MCF 10A (cell line): ENCODE measurements at regions not wholly inside any gene's neighbourhood (a gene's known extent, or its start where the extent isn't known, plus 50 kb on each side); places are given as distances from the start of the nearest gene placed in this dataset.

Source experiments
- BruUV-seq: library from RNA; stranded (reverse); fragments of 400-500 nt; replicated peaks from 2 replicates; lab custom pipeline; 2021; lab: Mats Ljungman, UMichigan
- CTCF ChIA-PET: fragments of 300-600 bp; sonication (Branson Sonifier 250); formaldehyde crosslinking; extraction: SDS; loops from one replicate; lab custom pipeline; 2021; ENCODE audit warnings: antibody characterized with exemption, inconsistent platforms; lab: Yijun Ruan, JAX
- POLR2A ChIA-PET: fragments of 300-600, 350-650 bp; sonication (Branson Sonifier 250); formaldehyde crosslinking; extraction: SDS; loops from one replicate; lab custom pipeline; 2020; ENCODE audit warnings: antibody characterized with exemption, inconsistent platforms; lab: Yijun Ruan, JAX
- DNase-seq: peaks from one replicate; pipeline ENCODE4 v3.0.0-alpha.2; 2018; ENCODE audit not compliant: unreplicated experiment
- H3K27ac Mint-ChIP-seq: one replicate; pipeline ENCODE4 v1.8.0; 2022; ENCODE audit warnings: mild to moderate bottlenecking, low read depth, mixed read lengths; ENCODE audit not compliant: unreplicated experiment
- H3K27me3 Mint-ChIP-seq: one replicate; pipeline ENCODE4 v1.8.0; 2022; ENCODE audit warnings: mixed read lengths; ENCODE audit not compliant: insufficient read depth, unreplicated experiment
- H3K36me3 Mint-ChIP-seq: one replicate; pipeline ENCODE4 v1.8.0; 2022; ENCODE audit warnings: mild to moderate bottlenecking, moderate library complexity, mixed read lengths; ENCODE audit not compliant: insufficient read depth, unreplicated experiment
- H3K4me1 Mint-ChIP-seq: one replicate; pipeline ENCODE4 v1.8.0; 2022; ENCODE audit warnings: mixed read lengths; ENCODE audit not compliant: insufficient read depth, unreplicated experiment
- H3K4me3 Mint-ChIP-seq: one replicate; pipeline ENCODE4 v1.8.0; 2022; ENCODE audit warnings: mild to moderate bottlenecking, moderate library complexity, mixed read lengths; ENCODE audit not compliant: unreplicated experiment
- H3K9me3 Mint-ChIP-seq: one replicate; pipeline ENCODE4 v1.8.0; 2022; ENCODE audit warnings: mixed read lengths; ENCODE audit not compliant: unreplicated experiment
- intact Hi-C: fragments of 100-400 bp; cut with micrococcal nuclease; formaldehyde crosslinking; loops from 2 replicates; pipeline ENCODE4 v1.14.1; 2022
- TF ChIP-seq, protein P1 (sequence below): fragments of 200-600 bp; IDR thresholded peaks from one replicate; pipeline ENCODE4 v1.8.0; 2022; ENCODE audit warnings: antibody characterized with exemption, mild to moderate bottlenecking; ENCODE audit not compliant: unreplicated experiment

DNA sequence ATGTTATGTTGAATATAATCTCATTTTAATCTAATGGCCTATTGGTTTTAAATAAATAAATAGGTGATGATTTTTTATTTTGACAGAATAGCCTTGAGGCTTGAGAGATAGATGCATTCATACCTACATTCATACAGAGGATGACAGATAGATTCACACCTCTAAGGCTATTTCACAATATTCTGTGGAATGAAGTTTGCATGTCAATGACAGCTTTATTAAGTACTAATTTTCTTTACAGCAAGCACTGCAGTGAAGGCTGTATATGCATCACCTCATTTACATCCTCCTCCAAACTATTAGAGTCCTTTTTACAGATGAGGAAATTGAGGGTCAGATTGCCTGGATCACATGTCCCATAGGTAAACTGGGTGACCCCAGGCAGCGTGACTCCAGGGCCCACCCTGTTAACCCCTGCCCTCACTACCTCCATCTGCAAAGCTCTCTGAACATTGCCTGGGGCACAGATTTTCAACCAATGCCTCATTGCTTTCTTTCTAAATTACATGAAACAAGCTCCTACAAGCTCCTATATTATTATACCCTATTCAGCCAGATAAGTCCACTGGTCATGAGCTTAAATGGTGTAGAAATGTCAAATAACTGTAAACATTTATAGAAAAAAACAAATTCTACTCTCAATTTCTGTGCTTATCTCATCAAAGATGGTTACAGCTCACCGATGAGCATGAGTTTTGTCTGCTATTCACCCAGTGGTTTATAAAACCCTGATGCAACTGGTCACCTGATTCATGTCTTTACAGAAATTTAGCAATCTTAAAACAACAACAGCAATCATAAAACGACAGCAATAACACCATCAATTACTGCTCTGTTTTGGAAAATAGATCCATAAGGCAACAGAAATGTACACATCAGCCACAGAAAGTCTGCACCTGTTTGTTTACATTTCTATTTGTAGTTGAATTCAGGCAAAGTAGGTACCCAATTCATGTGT lies 338.0 kb downstream of the NSG2 start:
- H3K36me3 Mint-ChIP-seq: no peaks in the 10 kb centered on the region
- no peaks in the 10 kb centered on the region for H3K9me3 Mint-ChIP-seq
- peak; percentile 16 for DNase-seq
- BruUV-seq: no TSS peak
- intact Hi-C loops: no loop called here
- ChIA-PET POLR2A (interaction anchor here (0.5 to 2.8 kb wide), 11 partner anchors 22 to 768 kb away, joined by 3 to 14 read pairs (median 4); no protein-coding TSS in a partner anchor), CTCF (interaction anchor here (0.6 to 1.3 kb wide), 8 partner anchors 10 to 313 kb away, joined by 3 to 6 read pairs (median 4); no protein-coding TSS in a partner anchor)
- no peak overlapping the region for H3K4me3 Mint-ChIP-seq
- peak overlapping the region; percentile 14 for H3K27ac Mint-ChIP-seq
- TF ChIP-seq, protein P1, sequence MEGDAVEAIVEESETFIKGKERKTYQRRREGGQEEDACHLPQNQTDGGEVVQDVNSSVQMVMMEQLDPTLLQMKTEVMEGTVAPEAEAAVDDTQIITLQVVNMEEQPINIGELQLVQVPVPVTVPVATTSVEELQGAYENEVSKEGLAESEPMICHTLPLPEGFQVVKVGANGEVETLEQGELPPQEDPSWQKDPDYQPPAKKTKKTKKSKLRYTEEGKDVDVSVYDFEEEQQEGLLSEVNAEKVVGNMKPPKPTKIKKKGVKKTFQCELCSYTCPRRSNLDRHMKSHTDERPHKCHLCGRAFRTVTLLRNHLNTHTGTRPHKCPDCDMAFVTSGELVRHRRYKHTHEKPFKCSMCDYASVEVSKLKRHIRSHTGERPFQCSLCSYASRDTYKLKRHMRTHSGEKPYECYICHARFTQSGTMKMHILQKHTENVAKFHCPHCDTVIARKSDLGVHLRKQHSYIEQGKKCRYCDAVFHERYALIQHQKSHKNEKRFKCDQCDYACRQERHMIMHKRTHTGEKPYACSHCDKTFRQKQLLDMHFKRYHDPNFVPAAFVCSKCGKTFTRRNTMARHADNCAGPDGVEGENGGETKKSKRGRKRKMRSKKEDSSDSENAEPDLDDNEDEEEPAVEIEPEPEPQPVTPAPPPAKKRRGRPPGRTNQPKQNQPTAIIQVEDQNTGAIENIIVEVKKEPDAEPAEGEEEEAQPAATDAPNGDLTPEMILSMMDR: no peak
- peaks cover 5% of the 10 kb centered on the region for H3K4me1 Mint-ChIP-seq
- peaks cover 10% of the 10 kb centered on the region for H3K27me3 Mint-ChIP-seq

GRCh38 chr5:174384509-174384947 lies 339.0 kb downstream of the NSG2 start:
- peaks cover 20% of the 10 kb centered on the region for H3K27me3 Mint-ChIP-seq
- BruUV-seq: no TSS peak
- H3K36me3 Mint-ChIP-seq: no peaks in the 10 kb centered on the region
- no peaks in the 10 kb centered on the region for H3K9me3 Mint-ChIP-seq
- CTCF ChIA-PET: no interaction called here
- intact Hi-C loops: no loop called here
- POLR2A ChIA-PET: no interaction called here
- DNase-seq: no peak
- no peak overlapping the region for H3K4me3 Mint-ChIP-seq
- TF ChIP-seq, protein P1: no peak
- H3K4me1 Mint-ChIP-seq: peaks cover 5% of the 10 kb centered on the region
- H3K27ac Mint-ChIP-seq: no peak overlapping the region

DNA sequence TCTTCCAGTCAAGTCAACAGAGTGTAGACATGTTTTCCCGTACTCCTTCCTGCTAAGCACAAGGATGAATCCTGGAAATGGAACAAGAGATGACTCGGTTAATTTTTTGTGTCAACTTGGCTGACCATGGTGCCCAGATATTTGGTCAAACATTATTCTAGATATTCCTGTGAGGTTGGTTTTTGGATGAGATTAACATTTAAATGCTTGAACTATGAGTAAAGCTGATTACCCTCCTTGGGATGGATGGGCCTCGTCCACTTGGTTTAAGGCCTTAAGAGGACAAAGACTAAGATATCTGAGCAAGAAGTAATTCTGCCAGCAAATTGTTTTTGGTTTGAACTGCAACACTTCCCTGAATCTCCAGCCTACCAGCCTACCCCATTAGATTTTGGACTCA lies 338.1 kb upstream of the MSX2 start:
- ChIA-PET CTCF (interaction anchor here (0.9 to 1.2 kb wide), 2 partner anchors 23 to 28 kb away, joined by 3 to 4 read pairs; no protein-coding TSS in a partner anchor), POLR2A (interaction anchor here (0.6 kb wide), 1 partner anchor 59 kb away, joined by 3 read pairs; no protein-coding TSS in a partner anchor)
- H3K27ac Mint-ChIP-seq: no peak overlapping the region
- no peaks in the 10 kb centered on the region for H3K9me3 Mint-ChIP-seq
- peaks cover 36% of the 10 kb centered on the region for H3K27me3 Mint-ChIP-seq
- BruUV-seq: no TSS peak
- H3K4me1 Mint-ChIP-seq: peaks cover 5% of the 10 kb centered on the region
- H3K4me3 Mint-ChIP-seq: no peak overlapping the region
- no peak for DNase-seq
- TF ChIP-seq, protein P1: no peak
- H3K36me3 Mint-ChIP-seq: no peaks in the 10 kb centered on the region
- intact Hi-C loops: no loop called here

DNA sequence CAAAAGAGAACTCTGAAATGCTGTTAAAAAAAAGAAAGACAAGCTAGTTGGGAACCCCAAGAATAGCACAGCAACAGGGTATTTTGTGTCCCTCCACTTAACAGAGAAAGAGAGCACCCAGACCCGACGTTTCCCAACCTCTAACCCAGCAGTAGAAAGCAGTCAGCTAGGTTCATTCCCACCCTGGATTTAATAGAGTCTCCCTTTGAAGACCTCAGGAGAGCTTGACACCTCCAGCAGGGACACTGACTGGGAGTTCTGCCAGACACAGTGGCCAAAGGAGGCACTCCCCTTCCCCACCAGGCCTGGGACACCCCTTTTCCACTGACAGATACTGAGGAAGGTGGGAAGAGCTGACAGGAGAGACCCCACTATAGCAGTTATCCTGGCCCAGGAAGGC lies 337.5 kb upstream of the MSX2 start:
- Mint-ChIP-seq H3K36me3 (no peaks in the 10 kb centered on the region), H3K9me3 (no peaks in the 10 kb centered on the region), H3K4me3 (no peak overlapping the region), H3K4me1 (peaks cover 5% of the 10 kb centered on the region), H3K27me3 (peaks cover 36% of the 10 kb centered on the region), H3K27ac (no peak overlapping the region)
- ChIA-PET CTCF (interaction anchor here (0.6 to 1.2 kb wide), 3 partner anchors 22 to 329 kb away, joined by 3 to 4 read pairs (median 3); no protein-coding TSS in a partner anchor), POLR2A (interaction anchor here (0.6 to 1.0 kb wide), 2 partner anchors 25 to 60 kb away, joined by 3 to 4 read pairs; no protein-coding TSS in a partner anchor)
- intact Hi-C loops: no loop called here
- TF ChIP-seq, protein P1: no peak
- BruUV-seq: no TSS peak
- DNase-seq: no peak
